PC-9 (cell line): ENCODE measurements at regions not wholly inside any gene's neighbourhood (a gene's known extent, or its start where the extent isn't known, plus 50 kb on each side); places are given as distances from the start of the nearest gene placed in this dataset.

Source experiments
- BruUV-seq: library from RNA; stranded (reverse); fragments of 400-500 nt; replicated peaks from 2 replicates; lab custom pipeline; 2021; lab: Mats Ljungman, UMichigan
- CTCF ChIA-PET: fragments of 300-600 bp; sonication (Branson Sonifier 250); formaldehyde crosslinking; loops from one replicate; lab custom pipeline; 2022; ENCODE audit warnings: antibody characterized with exemption; lab: Charles Lee
- POLR2A ChIA-PET: fragments of 300-600 bp; sonication (Branson Sonifier 250); formaldehyde crosslinking; loops from one replicate; lab custom pipeline; 2022; ENCODE audit warnings: antibody characterized with exemption; ENCODE audit not compliant: unreplicated experiment; lab: Charles Lee
- DNase-seq, 2 experiments: peaks; one replicate each; pipeline versions ENCODE4 v3.0.0 to v3.0.0-alpha.2; 2015 to 2022; ENCODE audit warnings: mixed read lengths in 1 of 2
- H2AFZ ChIP-seq: fragments of 200-600 bp; sonication (generic); 2 replicates; pipeline ENCODE4 v1.8.1; 2017; ENCODE audit warnings: antibody characterized with exemption
- H3F3A ChIP-seq: fragments of 200-600 bp; sonication (generic); 2 replicates; pipeline ENCODE4 v1.8.1; 2017; ENCODE audit warnings: antibody characterized with exemption, mild to moderate bottlenecking, low read depth; ENCODE audit not compliant: insufficient read depth
- H3K27ac ChIP-seq: fragments of 200-600 bp; sonication (generic); 2 replicates; pipeline ENCODE4 v1.6.1; 2016; ENCODE audit warnings: mixed run types
- H3K27me3 ChIP-seq: fragments of 200-600 bp; sonication (generic); 2 replicates; pipeline ENCODE4 v1.6.1; 2016; ENCODE audit warnings: low read depth, mixed run types; ENCODE audit not compliant: insufficient read depth
- H3K36me3 ChIP-seq: fragments of 200-600 bp; sonication (generic); 2 replicates; pipeline ENCODE4 v1.6.1; 2016; ENCODE audit warnings: low read depth, mixed run types
- H3K4me1 ChIP-seq: fragments of 200-600 bp; sonication (generic); replicated peaks from 2 replicates; pipeline ENCODE4 v1.6.1; 2016; ENCODE audit warnings: mixed run types; ENCODE audit not compliant: insufficient read depth
- H3K4me2 ChIP-seq: fragments of 200-600 bp; sonication (generic); 2 replicates; pipeline ENCODE4 v1.6.1; 2017; ENCODE audit warnings: mixed run types
- H3K4me3 ChIP-seq: fragments of 200-600 bp; sonication (generic); 2 replicates; pipeline ENCODE4 v1.6.1; 2016; ENCODE audit warnings: mixed run types
- H3K79me2 ChIP-seq: fragments of 200-600 bp; sonication (generic); 2 replicates; pipeline ENCODE4 v1.6.1; 2017; ENCODE audit warnings: low read depth, mixed run types
- H3K9me2 ChIP-seq: fragments of 200-600 bp; sonication (generic); 2 replicates; pipeline ENCODE4 v1.8.1; 2017; ENCODE audit warnings: mild to moderate bottlenecking; ENCODE audit not compliant: insufficient read depth
- H3K9me3 ChIP-seq: fragments of 200-600 bp; sonication (generic); 2 replicates; pipeline ENCODE4 v1.8.1; 2016; ENCODE audit warnings: low read depth; ENCODE audit not compliant: insufficient read depth
- H4K20me1 ChIP-seq: fragments of 200-600 bp; sonication (generic); 2 replicates; pipeline ENCODE4 v1.8.1; 2017; ENCODE audit not compliant: insufficient read depth
- CTCF ChIP-seq: fragments of 200-600 bp; sonication (generic); conservative IDR thresholded peaks from 2 replicates; pipeline ENCODE4 v1.6.1; 2017; ENCODE audit warnings: mixed run types, antibody characterized with exemption, mild to moderate bottlenecking, moderate library complexity
- EZH2 ChIP-seq: fragments of 200-600 bp; sonication (generic); IDR thresholded peaks from 2 replicates; pipeline ENCODE4 v1.8.0; 2017; ENCODE audit warnings: antibody characterized with exemption, low read depth
- intact Hi-C: fragments of 100-400 bp; cut with micrococcal nuclease; formaldehyde crosslinking; loops from one replicate; pipeline ENCODE4 v1.10.0; 2022; ENCODE audit not compliant: unreplicated experiment

DNA sequence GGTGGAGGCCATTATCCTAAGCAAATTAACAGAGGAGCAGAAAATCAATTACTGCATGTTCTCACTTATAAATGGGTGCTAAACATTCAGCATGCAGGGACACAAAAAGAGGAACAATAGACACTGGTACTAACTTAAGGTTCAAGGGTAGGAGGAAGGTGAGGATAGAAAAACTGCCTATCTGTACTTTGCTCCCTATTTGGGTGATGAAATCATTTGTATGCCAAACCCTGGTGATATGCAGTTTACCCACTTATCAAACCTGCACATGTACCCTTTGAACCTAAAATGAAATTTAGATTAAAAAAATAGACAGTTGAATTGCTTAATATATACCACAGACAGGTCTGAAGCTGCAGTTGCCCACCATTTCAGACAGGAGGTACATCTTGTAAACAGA is 143.3 kb upstream of the KLHL4 start:
- Histone ChIP-seq H3K9me3 (no peaks in the 10 kb centered on the region), H3K4me1 (no peaks in the 10 kb centered on the region), H3K36me3 (no peaks in the 10 kb centered on the region), H3K79me2 (no peaks in the 10 kb centered on the region), H2AFZ (no peak overlapping the region), H3K4me3 (no peak overlapping the region), H3K4me2 (no peak overlapping the region), H4K20me1 (no peaks in the 10 kb centered on the region), H3K27ac (no peak overlapping the region), H3F3A (no peaks in the 10 kb centered on the region), H3K9me2 (no peaks in the 10 kb centered on the region), H3K27me3 (no peaks in the 10 kb centered on the region)
- no TSS peak for BruUV-seq
- DNase-seq = no peak
- CTCF ChIA-PET = no interaction called here
- intact Hi-C loops = no loop called here
- no peak for TF ChIP-seq EZH2
- no peak for TF ChIP-seq CTCF
- POLR2A ChIA-PET = no interaction called here

DNA sequence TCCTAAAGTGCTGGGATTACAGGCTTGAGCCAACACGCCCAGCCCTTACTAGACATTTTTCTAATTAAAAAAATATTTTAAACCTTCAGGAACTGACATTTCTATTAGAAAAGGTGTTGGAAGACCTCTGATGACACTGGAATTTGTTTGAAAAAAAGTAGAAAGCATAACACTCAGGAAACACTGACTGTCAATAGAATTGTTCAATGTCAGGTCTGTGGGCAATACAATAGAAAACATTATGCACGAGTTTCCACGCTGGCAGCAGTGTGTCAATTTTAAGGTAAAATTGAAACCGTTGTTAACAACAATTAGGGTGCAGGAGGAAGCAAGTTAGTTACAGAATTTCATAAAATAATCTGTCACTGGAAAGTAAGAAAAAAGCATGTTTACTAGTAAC is 140.7 kb upstream of the KLHL4 start:
- DNase-seq = no peak
- Histone ChIP-seq H3K4me1 (no peaks in the 10 kb centered on the region), H3K79me2 (no peaks in the 10 kb centered on the region), H3K27ac (no peak overlapping the region), H3K4me3 (no peak overlapping the region), H3K9me3 (no peaks in the 10 kb centered on the region), H3K36me3 (no peaks in the 10 kb centered on the region), H3K9me2 (no peaks in the 10 kb centered on the region), H3K27me3 (no peaks in the 10 kb centered on the region), H4K20me1 (no peaks in the 10 kb centered on the region), H2AFZ (no peak overlapping the region), H3K4me2 (no peak overlapping the region), H3F3A (no peaks in the 10 kb centered on the region)
- intact Hi-C loops = no loop called here
- ChIA-PET CTCF (no interaction called here), POLR2A (interaction anchor here (1.0 kb wide), 1 partner anchor 50 kb away, joined by 3 read pairs; no protein-coding TSS in a partner anchor)
- no TSS peak for BruUV-seq
- no peak for TF ChIP-seq EZH2
- TF ChIP-seq CTCF = no peak

- Histone ChIP-seq H3K9me2 (no peaks in the 10 kb centered on the region), H3K4me1 (no peaks in the 10 kb centered on the region), H3K36me3 (no peaks in the 10 kb centered on the region), H4K20me1 (no peaks in the 10 kb centered on the region), H2AFZ (no peak overlapping the region), H3K79me2 (no peaks in the 10 kb centered on the region), H3K4me2 (no peak overlapping the region), H3K4me3 (no peak overlapping the region), H3K9me3 (no peaks in the 10 kb centered on the region), H3K27ac (no peak overlapping the region), H3F3A (no peaks in the 10 kb centered on the region), H3K27me3 (no peaks in the 10 kb centered on the region)
- ChIA-PET POLR2A (no interaction called here), CTCF (no interaction called here)
- no peak for TF ChIP-seq EZH2
- no peak for TF ChIP-seq CTCF
- intact Hi-C loops = no loop called here
- BruUV-seq = no TSS peak
- DNase-seq = no peak
Observed at GRCh38 chrX:87388381-87388780, 129.2 kb upstream of the KLHL4 start.
